Limb (tissue), 2 donors: ENCODE measurements at regions not wholly inside any gene's neighbourhood (a gene's known extent, or its start where the extent isn't known, plus 50 kb on each side); places are given as distances from the start of the nearest gene placed in this dataset.

Experiments used
- DNase-seq, 2 donors: peaks; one replicate each; pipeline ENCODE4 v3.0.0-alpha.2; 2016; ENCODE audit errors: extremely low spot score in 2 of 2

DNA sequence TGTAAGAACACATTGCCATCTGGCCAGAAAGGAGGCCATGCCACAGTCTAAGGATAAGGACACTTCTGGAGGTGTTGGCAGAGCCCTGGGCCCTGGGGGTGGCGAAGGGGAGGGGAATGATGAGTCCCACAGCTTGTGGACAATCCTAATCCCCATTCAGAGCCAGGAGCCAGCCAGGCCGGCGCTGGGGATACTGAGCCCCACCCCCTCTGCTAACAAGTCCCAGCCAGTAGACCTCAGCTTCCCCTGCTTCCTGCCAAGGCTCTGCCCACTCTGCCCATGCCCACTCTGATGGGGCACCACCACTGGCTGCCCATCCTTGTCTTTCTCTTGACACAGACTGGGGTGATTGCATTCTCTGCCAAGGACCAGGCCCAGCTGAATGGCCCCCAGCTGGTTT, 71.9 kb downstream of the NAV1 start:
- DNase-seq = no peak

DNA sequence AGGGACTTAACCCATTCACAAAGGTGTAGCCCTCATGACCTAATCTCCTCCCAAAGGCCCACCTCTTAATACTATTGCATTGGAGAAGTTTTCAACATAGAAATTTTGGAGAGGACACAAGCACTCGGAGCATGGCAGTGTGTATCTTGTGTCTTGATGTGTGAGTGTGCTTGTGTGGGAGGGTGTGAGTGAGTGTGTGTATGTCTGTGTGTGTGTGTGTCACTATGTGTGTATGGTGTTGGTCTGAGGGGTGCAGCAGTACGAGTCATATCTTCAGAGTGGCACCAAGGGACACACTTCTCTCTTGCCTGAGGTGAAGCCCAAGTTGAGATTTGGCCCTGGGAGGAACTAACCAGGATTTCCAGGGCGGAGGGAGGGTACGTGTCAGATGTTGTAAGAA, 73.7 kb downstream of the NAV1 start:
- DNase-seq = no peak

DNA sequence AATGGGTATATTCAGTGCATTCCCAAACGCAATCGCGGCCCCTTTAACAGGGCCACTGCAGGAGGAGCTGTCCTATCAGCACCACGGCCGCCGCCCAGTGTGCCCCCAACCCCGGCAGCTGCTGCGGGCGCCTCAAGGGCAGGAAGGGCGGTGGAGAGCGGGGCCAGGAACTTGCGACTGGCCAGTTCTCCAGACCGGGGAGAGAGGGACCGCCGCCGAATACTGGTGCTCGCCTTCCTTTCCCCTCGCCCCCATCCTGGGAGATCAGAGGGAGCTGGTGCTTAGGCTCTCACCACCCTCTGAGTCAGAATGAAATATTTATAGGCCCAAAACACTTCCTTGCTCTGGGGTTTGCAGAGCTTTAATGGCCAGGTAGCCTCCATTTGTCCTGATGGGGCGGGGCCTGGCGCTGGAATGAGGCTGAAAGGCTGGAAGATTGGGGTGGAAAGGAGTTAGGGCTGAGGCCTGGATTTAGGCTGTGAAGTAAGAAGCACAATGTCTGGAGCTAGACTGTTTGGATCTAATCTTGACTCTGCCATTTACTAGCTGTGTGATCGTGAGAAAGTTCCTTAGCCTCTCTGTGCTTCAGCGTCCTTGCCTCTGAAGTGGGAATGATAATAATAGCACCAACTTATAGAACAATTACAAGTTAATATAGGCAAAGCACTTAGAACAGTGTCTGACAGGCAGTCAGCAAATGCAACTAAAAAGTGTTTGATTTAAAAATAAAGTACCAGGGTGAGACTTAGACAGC, 75.5 kb downstream of the NAV1 start:
- DNase-seq = peak in 1 of 2 donors; percentile 70

DNA sequence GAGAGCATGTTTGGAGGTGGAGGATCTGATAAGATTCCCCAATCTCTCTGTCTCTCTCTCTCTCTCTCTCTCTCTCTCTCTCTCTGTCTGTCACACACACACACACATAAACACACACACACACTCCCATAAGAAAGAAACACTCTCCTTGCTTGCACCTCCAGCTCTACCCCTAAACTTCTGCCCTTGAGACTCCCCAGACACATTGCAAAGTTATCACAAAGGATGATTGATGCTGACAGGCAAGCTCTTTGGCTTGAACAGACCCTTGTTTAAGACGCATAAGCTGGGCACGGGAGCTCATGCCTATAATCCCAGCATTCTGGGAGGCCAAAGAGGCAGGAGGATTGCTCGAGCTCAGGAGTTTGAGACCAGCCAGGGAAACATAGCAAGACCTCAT, 78.2 kb downstream of the NAV1 start:
- no peak for DNase-seq

DNA sequence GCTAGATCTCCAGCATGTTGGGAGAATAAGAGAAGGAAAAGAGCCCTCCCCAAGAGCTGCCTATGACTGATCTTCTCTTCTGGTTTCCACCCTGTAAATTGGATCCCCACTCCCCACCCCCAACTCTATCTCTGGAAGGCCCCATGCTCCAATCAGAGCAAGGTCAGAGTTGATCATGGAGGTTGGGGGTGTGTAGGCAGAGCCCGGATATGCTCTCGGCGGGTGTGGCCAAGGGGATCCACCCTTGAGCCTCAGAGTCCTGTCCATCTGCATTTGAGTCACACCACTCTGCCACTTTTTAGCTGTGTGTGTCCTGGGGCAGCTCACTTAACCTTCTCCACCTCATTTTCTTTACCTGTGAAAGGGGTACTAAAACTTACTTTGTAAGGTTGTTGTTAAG, 79.5 kb downstream of the NAV1 start:
- no peak for DNase-seq

DNA sequence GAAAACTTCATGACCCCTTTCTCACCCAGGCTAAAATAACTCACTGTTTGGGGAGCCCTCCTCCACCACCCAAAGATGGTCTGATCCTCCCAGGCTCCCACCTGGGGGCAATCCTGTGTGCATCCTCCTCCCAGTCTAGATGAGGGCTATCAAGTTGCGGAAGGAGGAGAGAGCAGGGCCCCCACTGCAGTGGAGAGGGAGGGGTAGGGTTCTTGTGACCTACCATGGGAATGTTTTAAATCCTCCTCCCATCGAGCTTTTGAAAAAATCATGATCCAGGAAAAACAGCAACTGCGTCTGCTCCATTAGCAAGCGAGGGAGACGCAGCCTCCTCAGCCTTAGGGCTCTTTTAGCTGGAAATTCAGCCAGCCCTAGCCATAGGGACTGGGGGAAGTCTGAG, 80.0 kb downstream of the NAV1 start:
- no peak for DNase-seq

DNA sequence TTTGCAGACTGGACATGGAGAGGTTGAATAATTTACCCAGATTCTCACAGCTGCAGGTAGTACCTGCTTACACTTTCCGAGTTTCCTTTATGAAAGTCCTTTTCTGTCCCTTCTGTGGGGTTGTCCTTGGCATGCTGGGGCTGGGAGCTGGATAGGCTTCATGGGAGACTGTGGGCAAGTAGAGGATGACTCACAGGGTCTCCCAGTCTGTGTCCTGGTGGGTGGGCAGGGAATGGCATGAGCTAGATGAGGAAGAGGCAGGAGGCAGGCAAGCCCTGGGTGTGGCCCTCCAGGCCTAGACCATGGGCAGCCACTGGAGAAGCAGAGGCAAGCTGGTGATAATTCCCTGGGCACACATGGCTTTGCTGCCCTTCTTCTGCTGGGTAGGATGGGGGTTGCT, 80.6 kb downstream of the NAV1 start:
- DNase-seq = no peak

DNA sequence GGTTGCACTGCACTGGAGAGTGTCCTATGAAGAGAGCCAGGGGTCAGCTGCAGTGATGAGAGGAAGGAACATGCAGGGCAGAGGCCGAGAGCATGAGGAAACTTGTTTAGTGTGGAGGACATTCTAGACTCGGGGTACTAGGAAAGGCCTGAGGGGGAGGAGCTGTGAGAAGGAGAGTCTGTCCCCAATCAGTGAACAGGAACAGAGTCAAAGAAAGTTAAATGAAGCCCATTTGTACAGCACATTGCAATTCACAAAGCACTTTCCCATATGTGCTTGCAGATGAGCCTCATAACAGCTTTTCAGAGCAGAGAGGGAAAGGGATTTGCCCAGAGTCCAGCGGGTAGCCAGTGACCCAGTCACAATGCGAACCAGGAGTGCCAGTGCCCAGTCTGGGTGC, 83.4 kb downstream of the NAV1 start:
- no peak for DNase-seq

DNA sequence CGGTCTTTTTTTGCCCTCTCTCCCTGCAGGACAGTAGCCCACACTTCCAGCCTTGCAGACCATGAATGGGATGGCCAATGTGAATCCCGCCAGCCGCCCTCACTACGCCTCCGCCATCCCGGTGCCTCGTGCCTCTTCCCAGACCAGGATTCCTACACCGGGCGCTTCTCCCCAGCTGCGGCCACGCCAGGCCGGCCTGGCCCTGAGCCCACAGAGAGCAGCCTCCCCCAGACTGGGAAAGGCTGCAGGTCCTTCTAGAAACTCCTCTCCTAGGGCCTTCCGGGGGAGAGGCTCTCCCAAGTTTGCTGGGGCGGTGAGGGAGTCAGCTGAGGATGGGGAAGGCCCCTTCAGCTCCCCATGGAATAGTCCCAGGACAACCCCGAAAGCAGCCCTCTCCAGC, 83.9 kb downstream of the NAV1 start:
- DNase-seq = no peak

DNA sequence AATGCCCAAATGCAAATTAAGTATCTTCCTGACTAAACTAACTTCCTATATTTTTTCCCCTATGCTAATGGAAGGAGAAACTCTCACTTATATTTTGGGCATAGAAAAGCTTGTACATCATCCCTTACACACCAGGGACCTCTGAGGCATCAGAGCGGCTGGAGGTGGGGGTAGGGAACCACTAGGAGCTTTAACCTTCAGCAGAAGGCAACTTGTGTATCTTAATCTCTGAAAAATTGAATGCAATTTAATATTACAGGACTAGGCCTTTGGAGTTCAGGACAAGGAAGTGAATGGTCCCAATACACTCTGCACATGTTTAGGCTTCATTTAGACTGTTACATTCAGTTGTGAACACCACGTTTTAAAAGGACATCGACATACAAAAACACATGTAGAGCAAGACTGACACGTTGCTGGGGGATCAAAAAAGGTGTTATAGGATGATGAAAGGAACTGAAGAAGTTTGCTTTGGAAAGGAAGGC, 85.9 kb downstream of the NAV1 start:
- DNase-seq = no peak

DNA sequence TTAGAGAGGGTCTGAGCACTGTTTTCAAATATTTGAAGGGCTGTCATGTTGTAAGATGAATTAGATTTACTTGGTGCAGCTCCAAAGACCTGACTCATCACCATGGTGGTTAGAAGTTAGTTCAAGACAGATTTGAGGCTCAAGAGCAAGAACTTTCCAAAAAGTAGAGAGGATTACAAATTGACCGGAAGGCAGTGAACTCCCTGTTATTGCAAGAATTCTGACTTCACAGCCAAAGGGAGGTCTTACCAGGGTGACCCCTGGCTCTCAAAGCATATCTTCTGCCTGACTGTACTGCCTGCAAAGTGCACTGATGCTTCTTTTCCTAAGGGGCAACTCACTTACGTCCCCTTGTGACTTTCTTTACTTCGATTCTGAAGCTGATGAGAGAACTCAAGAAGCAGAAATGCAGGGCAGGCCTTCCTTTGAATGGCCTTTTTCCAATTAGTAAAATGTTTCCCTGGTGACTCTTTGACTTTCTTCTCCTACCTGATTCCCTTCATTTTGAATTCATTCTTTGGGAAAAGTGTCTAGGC, 86.4 kb downstream of the NAV1 start:
- DNase-seq = no peak

DNA sequence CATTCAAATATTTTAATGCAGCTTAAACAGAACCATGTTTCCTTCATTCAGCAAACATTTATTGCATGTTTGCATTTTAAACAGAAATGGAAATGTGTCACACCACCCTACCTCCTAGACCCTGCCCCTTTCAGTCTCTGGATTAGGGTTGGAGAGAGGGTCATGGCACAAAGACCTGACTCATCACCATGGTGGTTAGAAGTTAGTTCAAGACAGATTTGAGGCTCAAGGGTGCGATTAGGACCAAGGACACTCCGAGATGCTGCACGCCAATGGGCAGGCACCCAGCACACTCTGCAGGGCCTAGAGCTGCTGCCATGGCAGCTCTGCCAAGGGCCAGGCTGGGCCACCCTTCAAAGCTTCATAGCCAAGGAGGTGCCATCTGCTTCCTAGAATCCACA, 86.9 kb downstream of the NAV1 start:
- no peak for DNase-seq

DNA sequence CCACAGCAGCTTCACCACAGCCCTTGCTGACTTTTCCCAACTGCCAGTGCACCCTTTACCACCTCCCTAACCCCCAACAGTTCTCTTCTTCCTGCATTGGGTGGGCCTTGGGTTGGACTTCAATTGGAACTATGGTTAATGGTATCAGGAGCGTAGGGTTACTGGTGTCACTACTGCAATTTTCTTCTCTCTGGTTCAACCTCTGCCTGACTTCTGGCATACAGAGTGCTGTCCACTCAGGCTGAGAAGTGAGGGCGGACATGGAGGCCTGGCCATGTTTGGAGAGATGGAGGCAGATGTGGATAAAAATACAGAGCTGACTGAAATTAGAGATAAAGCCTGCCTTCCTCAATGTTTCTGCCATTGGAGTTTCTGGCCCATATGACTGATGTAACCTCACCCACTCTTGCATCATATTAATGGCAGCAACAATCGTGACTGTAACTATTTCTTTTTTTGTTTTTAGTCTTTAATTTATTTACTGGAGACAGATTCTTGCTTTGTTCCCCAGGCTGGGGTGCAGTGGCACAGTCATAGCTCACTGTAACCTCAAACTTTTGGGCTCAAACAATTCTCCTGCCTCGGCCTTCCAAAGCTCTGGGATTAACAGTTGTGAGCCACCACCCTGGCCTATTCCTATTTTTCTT, 87.8 kb downstream of the NAV1 start:
- no peak for DNase-seq

DNA sequence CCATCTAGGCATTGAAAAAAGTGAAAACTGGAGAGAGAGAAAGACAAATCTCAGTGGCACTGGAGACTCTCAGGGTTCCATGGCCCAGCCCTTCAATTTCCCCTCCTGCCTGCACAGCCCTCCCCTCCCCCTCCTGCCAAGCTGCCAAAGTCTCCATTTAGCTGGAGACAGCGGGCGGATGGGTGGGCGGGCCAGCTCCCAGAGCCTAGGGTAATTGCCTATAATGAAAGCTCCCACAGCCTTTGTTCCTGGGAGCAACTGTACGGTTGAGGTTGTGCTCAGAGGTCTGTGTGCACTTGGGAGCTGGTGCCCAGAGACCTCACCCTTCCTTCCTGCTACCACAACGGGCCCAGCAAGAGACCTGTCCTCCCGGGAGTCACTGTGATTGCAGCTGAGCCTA, 89.6 kb downstream of the NAV1 start:
- peak in 1 of 2 donors; percentile 65 for DNase-seq

DNA sequence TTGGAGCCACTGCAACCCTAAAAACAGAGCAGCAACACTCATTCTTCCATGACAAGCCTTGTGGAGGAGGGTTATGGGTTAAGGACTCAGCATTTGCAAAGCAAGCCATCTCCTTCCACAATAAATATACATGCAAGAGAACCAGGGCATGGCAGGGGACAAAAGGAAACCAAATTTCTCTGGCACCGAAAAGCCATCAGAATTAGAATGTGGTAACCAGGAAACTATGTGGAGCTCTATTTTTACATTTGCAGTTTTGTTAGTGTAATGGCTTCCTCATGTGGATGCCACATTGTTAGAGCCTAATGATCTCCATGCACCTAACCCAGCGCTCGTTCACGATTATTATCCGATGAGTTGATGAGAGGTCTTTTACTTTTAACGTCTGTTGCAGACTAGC, 91.7 kb downstream of the NAV1 start:
- DNase-seq = no peak

DNA sequence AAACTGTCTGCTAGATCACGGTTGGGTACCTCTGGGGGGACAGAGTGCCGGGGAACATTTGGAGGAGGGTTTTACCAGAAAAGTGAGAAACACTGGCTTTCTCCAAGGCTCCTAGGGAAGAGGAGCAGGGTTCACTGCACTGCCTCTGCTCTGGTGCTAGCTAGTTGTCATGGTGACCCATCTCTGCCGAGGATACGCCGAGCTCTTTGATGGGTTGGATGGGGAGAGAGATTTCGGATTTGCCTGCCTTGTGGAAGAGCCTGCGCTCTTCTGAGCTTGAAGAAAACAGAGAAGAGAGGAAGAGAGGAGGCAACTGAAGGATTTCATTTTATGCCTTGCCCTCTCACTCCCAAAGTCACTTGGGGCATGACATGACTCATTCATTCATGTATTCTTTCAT, 92.1 kb downstream of the NAV1 start:
- DNase-seq = no peak

DNA sequence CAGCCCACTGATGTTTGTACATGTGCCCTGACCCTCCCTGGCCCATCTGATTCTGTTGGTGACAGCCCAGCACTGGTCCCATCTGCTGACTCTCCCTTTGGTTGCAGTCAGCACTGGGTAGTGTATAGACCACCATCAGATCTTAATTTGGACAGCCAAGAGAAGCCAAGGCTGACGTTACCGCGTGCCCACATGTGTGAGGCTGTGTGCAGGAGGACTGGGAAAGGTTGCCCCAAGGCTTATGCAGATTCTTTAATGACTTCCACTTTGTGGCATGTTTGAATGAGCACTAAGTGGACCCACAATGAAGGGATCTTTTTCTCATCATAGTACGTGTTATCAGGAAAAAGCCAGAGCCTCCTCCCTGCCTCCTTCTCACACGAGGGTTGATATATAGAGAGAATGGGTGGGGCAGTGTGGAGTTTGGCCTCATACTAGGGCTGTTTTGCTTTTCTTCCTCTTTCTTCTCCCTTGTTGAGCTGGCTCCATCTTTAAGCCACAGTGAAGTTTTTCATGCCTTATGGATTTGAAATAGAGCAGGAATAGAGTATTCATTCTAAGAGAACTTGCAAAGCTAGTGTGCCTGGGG, 93.5 kb downstream of the NAV1 start:
- no peak for DNase-seq

DNA sequence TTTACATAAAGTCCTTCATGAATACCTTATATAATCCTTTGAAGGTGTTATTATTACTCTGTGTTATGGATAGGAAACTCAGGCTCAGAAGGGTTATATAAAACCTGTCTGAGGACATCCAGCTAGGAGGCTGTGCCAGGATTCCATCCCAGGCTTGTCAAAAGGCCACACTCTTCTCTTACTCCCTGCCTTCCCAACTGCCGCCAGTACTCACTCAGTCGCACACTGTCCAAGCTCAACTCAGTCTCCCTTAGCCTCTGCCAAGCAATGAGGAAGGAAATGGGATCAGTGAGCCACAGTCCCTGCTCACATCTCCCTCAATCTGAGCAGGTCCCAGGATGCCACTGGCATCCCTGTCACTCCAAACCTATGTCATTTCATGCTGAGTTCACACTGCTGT, 94.4 kb downstream of the NAV1 start:
- no peak for DNase-seq

DNA sequence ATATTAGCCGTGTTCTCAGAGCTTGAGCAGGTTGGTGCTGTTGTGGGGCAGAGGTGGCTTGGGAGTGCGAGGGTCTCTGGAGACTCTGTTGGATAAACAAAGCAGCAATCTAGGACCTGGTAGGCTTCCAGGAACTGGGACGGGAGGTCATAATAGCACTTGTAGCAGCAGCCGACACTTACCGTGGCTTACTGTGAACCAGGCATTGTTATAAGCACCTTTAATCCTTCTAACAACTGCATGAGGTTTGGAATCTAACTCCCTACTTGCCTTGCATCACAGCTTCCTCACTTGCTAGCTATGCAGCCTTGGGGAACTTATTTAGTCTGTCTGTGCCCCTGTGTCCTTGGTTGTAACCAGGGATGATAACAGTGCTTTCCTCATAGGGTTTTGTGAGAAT, 94.9 kb downstream of the NAV1 start:
- no peak for DNase-seq

DNA sequence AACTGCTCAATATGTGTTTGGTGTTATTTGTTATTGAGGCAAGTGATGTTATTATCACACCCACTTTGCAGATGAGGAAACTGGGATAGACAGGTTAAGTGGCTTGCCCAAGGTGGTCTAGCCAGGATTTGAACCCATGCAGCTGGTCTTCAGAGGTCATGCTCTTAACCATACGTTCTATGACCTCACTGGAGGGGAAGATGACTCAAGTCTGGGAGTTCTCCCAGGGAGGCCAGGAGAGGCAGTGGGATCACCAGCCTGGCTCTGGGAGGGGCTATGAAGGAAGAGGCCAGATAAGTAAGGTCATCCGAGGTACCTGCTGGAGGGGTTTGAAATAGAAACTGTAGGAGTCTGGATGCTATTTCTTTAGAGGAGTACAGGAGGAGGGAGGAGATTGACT, 95.3 kb downstream of the NAV1 start:
- DNase-seq = no peak

DNA sequence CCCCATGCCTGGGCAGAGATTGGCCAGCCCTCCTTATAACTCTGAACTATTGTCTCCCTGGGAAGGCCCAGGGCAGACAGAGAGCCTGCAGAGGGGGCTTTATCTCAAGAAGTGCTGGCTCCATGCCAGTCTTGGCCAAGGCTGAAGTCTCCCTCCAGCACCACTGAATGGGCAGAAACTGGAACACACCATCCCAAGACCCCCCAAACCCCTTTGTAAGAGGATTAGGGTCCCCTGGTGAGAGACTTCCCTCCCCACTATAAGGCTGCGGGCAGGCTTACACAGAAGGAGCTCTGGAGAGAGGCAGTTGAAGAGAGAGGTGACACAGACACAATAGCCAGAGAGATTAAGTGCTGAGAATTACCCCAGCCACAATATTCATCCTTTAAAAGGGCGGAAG, 97.2 kb downstream of the NAV1 start:
- no peak for DNase-seq

DNA sequence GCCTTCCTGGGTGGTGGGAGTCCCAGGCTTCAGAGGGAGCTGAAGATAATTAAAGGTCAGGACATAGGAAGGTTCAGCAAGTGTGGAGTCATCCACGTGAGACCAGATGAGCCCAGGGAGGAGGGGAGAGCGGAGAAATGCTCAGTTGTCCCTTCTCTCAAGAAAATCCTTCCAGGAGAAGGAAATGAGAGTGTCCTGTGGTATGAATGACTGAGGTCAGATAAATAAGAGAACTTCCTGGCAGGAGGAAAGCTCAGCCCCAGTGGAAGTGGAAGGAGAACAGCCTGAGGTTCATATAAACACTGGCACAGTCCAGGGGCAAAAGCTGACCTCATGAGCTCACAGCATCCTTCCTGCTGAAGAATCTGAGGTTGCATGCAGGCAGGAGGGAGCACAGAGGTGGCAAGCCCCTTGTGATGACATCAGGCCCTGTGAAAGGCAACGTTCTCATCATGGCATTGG, 97.6 kb downstream of the NAV1 start:
- DNase-seq = no peak
